Stimulated activated CD4-positive, alpha-beta T cell treated with anti-CD3 and anti-CD28 coated beads, TNF-alpha, amount 100 ng/mL, for 48 hours (primary cell): ENCODE measurements at regions not wholly inside any gene's neighbourhood (a gene's known extent, or its start where the extent isn't known, plus 50 kb on each side); places are given as distances from the start of the nearest gene placed in this dataset.
"Not testable (repeated sequence)": the region's sequence is repeated elsewhere in the genome, so short reads cannot be mapped to it uniquely, and the experiment has no call there.

ENCODE experiments used
- DNase-seq, 3 donors: peaks; one replicate each; pipeline ENCODE4 v3.0.0-alpha.2; 2020; ENCODE audit warnings: low read depth in 3 of 3

- no peak for DNase-seq
Observed at GRCh38 chr13:99700468-99700867, 199.2 kb downstream of the TM9SF2 start.

- no peak for DNase-seq
Observed at GRCh38 chr13:99698816-99699099, 197.5 kb downstream of the TM9SF2 start.

GRCh38 chr13:99698010-99698815 is 196.9 kb downstream of the TM9SF2 start:
- DNase-seq, result no peak

GRCh38 chr13:99695857-99696256 is 194.6 kb downstream of the TM9SF2 start:
- no peak for DNase-seq

- DNase-seq, result no peak
Observed at GRCh38 chr13:99693852-99694611, 192.8 kb downstream of the TM9SF2 start.

GRCh38 chr13:99693351-99693750 is 192.1 kb downstream of the TM9SF2 start:
- no peak for DNase-seq

GRCh38 chr13:99692854-99693253 is 191.6 kb downstream of the TM9SF2 start:
- DNase-seq, result no peak

- no peak for DNase-seq
Observed at GRCh38 chr13:99691552-99691951, 190.3 kb downstream of the TM9SF2 start.

GRCh38 chr13:99690426-99691174 is 189.3 kb downstream of the TM9SF2 start:
- DNase-seq, result no peak

- no peak for DNase-seq
Observed at GRCh38 chr13:99689955-99690354, 188.7 kb downstream of the TM9SF2 start.

- DNase-seq, result no peak
Observed at GRCh38 chr13:99688776-99689175, 187.5 kb downstream of the TM9SF2 start.

GRCh38 chr13:99687723-99688397 is 186.6 kb downstream of the TM9SF2 start:
- DNase-seq, result no peak

- no peak for DNase-seq
Observed at GRCh38 chr13:99686944-99687411, 185.7 kb downstream of the TM9SF2 start.

GRCh38 chr13:99686157-99686572 is 184.9 kb downstream of the TM9SF2 start:
- no peak for DNase-seq

- DNase-seq, result no peak
Observed at GRCh38 chr13:99681695-99682094, 180.4 kb downstream of the TM9SF2 start.

- no peak for DNase-seq
Observed at GRCh38 chr13:99677116-99677951, 176.1 kb downstream of the TM9SF2 start.

- DNase-seq, result no peak
Observed at GRCh38 chr13:99671746-99672145, 170.5 kb downstream of the TM9SF2 start.

GRCh38 chr13:99669096-99669495 is 167.8 kb downstream of the TM9SF2 start:
- DNase-seq, result not testable (repeated sequence)

- DNase-seq, result no peak
Observed at GRCh38 chr13:99666146-99666805, 165.0 kb downstream of the TM9SF2 start.

GRCh38 chr13:99665711-99666110 is 164.4 kb downstream of the TM9SF2 start:
- no peak for DNase-seq
